Lung (tissue), 11 donors: ENCODE measurements at regions not wholly inside any gene's neighbourhood (a gene's known extent, or its start where the extent isn't known, plus 50 kb on each side); places are given as distances from the start of the nearest gene placed in this dataset.

Experiments used
- ATAC-seq: fragments of 200-7000 bp; cut with Tn5 transposase; one replicate; pipeline ENCODE4 v1.9.1; 2020; ENCODE audit warnings: moderate number of reproducible peaks; ENCODE audit not compliant: insufficient read depth, low FRiP score
- DNase-seq, 3 donors: peaks; one replicate each; pipeline ENCODE4 v3.0.0-alpha.2; 2013 to 2017
- H3K27ac ChIP-seq, 2 donors: one replicate each; pipeline ENCODE4 v1.5.1; 2013; ENCODE audit warnings: mild to moderate bottlenecking in 2 of 2, moderate library complexity in 2 of 2, control low read depth in 1 of 2, inconsistent platforms in 1 of 2, low read depth in 1 of 2, low read length in 1 of 2
- H3K27me3 ChIP-seq, 3 donors: one replicate each; pipeline ENCODE4 v1.5.1; 2013; ENCODE audit warnings: low read length in 2 of 3; ENCODE audit not compliant: control insufficient read depth in 3 of 3, insufficient read depth in 3 of 3
- H3K36me3 ChIP-seq, 4 donors: one replicate each; pipeline ENCODE4 v1.5.1; 2013; ENCODE audit warnings: low read length in 4 of 4, mild to moderate bottlenecking in 1 of 4, moderate library complexity in 1 of 4; ENCODE audit not compliant: control insufficient read depth in 4 of 4, insufficient read depth in 4 of 4
- H3K4me1 ChIP-seq, 5 donors: one replicate each; pipeline ENCODE4 v1.5.1; 2013; ENCODE audit warnings: low read length in 5 of 5, mild to moderate bottlenecking in 2 of 5, moderate library complexity in 1 of 5; ENCODE audit not compliant: control insufficient read depth in 5 of 5, insufficient read depth in 5 of 5
- H3K4me3 ChIP-seq: one replicate; pipeline ENCODE4 v1.5.1; 2013; ENCODE audit warnings: mild to moderate bottlenecking, control low read depth, moderate library complexity
- H3K9ac ChIP-seq, 2 donors: one replicate each; pipeline ENCODE4 v1.5.1; 2013; ENCODE audit warnings: low read length in 2 of 2, control low read depth in 1 of 2; ENCODE audit not compliant: insufficient read depth in 1 of 2
- H3K9me3 ChIP-seq, 4 donors: one replicate each; pipeline ENCODE4 v1.5.1; 2013; ENCODE audit warnings: low read length in 3 of 4, mild to moderate bottlenecking in 1 of 4, moderate library complexity in 1 of 4; ENCODE audit not compliant: control insufficient read depth in 4 of 4, insufficient read depth in 3 of 4
- CTCF ChIP-seq: IDR thresholded peaks from 2 replicates; pipeline ENCODE4 v1.5.1; 2012; ENCODE audit warnings: mild to moderate bottlenecking; ENCODE audit errors: control extremely low read depth, extremely low read depth
- WGBS, 2 donors: extraction: QIAGEN DNeasy Blood & Tissue Kit; methylation state at CpG; one replicate each; pipeline ENCODE4 v1.1.7; 2013; 5-methylcytosine and 5-hydroxymethylcytosine counted together
- donor health status: control.
- donor health status: control.
- donor health status: Bipolar disorder and iron deficiency.
- donor health status: healthy.
- donor health status: DM: yes; HTN: yes; CAD: no.

- peak; percentile 76 to 85 (median 85) for DNase-seq
- WGBS, 2 donors = 54 to 63% methylated on average over 13 of the region's 13 CpGs
- peaks cover 0 to 26% (median 2%) of the 10 kb centered on the region in 3 donors for H3K27me3 ChIP-seq
- no peak overlapping the region for H3K4me3 ChIP-seq
- no peaks in the 10 kb centered on the region for H3K36me3 ChIP-seq
- H3K27ac ChIP-seq = no peak overlapping the region
- no peak for ATAC-seq
- H3K9ac ChIP-seq = peak overlapping the region in 1 of 2 donors; percentile 11
- H3K9me3 ChIP-seq = no peaks in the 10 kb centered on the region
- no peak for TF ChIP-seq CTCF
- H3K4me1 ChIP-seq = peaks cover 0 to 49% (median 14%) of the 10 kb centered on the region in 5 donors
Observed at GRCh38 chrX:9339603-9340491, 125.0 kb upstream of the TBL1X start.

DNA sequence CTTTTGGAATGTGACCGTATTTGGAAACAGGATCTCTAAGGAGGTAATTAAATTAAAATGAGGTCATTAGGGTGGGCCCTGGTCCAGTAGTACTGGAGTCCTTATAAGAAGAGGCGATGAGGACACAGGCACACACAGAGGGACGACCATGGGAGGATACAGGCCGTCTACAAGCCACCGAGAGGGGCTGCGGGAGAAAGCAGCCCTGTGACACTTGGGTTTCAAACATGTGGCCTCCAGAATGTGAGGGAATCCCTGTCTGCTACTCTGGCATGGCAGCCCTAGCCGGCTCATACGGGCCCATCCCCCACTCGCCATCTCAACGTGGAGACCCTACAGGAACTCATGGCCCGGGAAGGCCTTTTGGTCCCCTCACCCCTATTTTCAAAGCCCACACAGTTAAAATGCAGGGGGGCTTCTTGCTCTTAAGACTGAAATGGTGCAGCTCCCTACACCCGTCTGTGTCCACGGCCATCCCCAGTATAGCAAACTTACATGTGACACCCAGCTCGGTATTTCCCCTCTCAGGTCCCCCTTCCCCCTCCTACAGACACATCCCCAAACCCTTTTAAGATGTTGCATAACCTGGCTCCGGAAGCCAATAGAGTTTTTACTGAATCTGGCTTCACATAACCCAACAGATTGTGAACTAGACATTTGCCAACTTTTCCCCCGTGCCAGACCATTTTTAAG lies 124.1 kb upstream of the TBL1X start:
- Histone ChIP-seq H3K9ac (no peak overlapping the region), H3K4me3 (no peak overlapping the region), H3K4me1 (peaks cover 0 to 47% (median 14%) of the 10 kb centered on the region in 5 donors), H3K27me3 (peaks cover 0 to 32% (median 2%) of the 10 kb centered on the region in 3 donors), H3K27ac (peak overlapping the region in 1 of 2 donors; percentile 91), H3K9me3 (no peaks in the 10 kb centered on the region), H3K36me3 (no peaks in the 10 kb centered on the region)
- WGBS, 2 donors = 18 to 22% methylated on average over 13 to 16 of the region's 16 CpGs
- DNase-seq (peak; percentile 69 to 92 (median 88)), ATAC-seq (no peak)
- TF ChIP-seq CTCF = no peak

DNA sequence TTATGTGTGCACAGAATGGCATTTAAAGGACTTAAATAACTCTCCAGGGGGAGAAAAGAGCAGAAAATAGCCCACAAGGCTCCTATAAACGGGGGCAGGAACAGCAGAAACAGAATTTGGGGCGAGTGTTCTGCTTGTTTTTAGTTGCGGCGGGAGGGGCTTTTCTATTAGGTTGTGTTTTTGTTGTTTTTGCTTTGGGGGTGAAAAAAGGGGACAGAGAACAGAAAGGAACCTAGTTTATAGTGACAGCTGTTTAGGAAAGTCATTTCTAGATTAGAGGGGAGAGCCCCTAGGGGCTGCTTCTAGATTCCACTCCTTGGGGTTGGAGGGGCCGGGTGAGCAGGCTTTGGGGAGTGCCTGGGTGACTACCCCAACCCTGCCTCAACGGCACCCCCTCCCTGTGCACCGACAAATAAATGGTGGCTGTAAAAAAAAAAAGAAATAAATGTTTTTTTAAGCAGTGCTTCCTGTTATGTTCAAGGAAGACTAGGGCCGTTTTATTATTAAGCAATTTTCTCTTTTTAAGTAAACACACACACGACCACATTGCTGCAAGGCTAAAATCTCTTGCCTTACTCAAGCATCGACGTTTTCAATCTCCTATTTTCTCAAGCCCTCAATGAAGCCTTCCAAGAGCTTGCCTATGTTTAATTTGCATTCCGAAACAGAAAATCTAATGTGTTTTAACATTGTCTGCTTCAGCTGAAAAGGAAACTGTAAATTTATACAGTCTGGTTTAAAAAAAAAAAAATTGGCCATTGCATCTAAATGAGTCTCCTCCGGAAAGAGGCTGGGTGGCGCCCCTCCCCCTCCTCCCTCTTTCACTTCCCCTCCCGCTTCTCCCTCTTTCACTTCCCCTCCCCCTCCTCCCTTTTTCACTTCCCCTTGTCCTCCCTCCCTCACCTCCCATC lies 123.3 kb upstream of the TBL1X start:
- peak; percentile 71 to 85 (median 80) for DNase-seq
- TF ChIP-seq CTCF = no peak

More for the DNA sequence above, 123.3 kb upstream of the TBL1X start:
- 0 to 5% methylated on average over 14 to 15 of the region's 15 CpGs for WGBS, 2 donors
- no peak overlapping the region for H3K4me3 ChIP-seq
- H3K4me1 ChIP-seq = peaks cover 0 to 40% (median 10%) of the 10 kb centered on the region in 5 donors
- H3K27me3 ChIP-seq = peaks cover 0 to 32% (median 5%) of the 10 kb centered on the region in 3 donors
- H3K36me3 ChIP-seq = no peaks in the 10 kb centered on the region
- ATAC-seq = peak; percentile 28
- no peak overlapping the region for H3K9ac ChIP-seq
- peak overlapping the region; percentile 70 to 91 for H3K27ac ChIP-seq
- peaks cover 0 to 1% (median 0%) of the 10 kb centered on the region in 4 donors for H3K9me3 ChIP-seq
